ENCODE measurements at regions not wholly inside any gene's neighbourhood (a gene's known extent, or its start where the extent isn't known, plus 50 kb on each side); places are given as distances from the start of the nearest gene placed in this dataset.

- TF ChIP-seq POLR2AphosphoS5 (IDR thresholded peaks at IDR 0.05), result no peak
- TF ChIP-seq, protein P1, sequence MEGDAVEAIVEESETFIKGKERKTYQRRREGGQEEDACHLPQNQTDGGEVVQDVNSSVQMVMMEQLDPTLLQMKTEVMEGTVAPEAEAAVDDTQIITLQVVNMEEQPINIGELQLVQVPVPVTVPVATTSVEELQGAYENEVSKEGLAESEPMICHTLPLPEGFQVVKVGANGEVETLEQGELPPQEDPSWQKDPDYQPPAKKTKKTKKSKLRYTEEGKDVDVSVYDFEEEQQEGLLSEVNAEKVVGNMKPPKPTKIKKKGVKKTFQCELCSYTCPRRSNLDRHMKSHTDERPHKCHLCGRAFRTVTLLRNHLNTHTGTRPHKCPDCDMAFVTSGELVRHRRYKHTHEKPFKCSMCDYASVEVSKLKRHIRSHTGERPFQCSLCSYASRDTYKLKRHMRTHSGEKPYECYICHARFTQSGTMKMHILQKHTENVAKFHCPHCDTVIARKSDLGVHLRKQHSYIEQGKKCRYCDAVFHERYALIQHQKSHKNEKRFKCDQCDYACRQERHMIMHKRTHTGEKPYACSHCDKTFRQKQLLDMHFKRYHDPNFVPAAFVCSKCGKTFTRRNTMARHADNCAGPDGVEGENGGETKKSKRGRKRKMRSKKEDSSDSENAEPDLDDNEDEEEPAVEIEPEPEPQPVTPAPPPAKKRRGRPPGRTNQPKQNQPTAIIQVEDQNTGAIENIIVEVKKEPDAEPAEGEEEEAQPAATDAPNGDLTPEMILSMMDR (IDR thresholded peaks at IDR 0.05), result peak in 1 of 4 experiments; percentile 15
Observed at GRCh38 chr2:22904126-22904684, 480.8 kb upstream of the KLHL29 start.
